Ureter (tissue), 1 donor: ENCODE measurements at regions not wholly inside any gene's neighbourhood (a gene's known extent, or its start where the extent isn't known, plus 50 kb on each side); places are given as distances from the start of the nearest gene placed in this dataset.

ENCODE experiments used
- DNase-seq: peaks from one replicate; pipeline ENCODE4 v3.0.0-alpha.2; 2020; ENCODE audit warnings: low spot score
- donor health status: DM: yes; HTN: yes; CAD: no.

DNA sequence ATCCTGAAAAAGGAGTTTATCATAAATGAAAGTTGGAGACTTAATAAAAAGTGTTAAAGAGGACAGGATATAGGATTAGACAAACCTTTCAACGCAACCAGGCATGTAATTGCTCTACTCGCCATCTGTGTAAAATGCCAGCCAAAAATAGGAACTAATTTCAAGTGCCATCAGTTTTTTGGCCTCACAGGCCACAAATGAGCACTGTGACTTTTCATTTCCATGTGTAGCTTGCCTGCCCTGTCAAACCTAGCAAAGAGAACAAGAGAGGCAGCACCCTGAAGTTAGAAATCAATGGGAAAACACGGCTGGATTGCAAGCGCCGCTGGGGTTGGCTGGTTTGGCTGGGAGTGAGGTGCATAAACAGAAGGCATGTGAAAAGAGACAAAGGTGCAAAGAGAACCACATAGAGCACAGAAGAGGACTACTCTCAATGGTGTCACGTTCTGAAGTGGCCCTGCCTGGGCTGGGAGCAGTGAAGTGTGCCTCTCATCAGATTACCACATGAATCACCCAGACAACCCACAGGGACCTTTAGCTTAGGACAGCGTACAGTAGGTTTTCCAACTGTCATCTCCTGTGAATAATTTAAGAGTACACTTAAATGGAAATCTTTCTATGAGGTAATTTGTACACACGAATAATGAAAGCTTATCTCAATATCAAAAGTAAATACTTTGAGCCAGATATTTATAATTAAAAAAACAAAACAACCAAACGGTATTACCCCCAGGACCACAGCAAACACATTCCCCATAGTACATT is 78.0 kb upstream of the NHSL1 start:
- DNase-seq = no peak

DNA sequence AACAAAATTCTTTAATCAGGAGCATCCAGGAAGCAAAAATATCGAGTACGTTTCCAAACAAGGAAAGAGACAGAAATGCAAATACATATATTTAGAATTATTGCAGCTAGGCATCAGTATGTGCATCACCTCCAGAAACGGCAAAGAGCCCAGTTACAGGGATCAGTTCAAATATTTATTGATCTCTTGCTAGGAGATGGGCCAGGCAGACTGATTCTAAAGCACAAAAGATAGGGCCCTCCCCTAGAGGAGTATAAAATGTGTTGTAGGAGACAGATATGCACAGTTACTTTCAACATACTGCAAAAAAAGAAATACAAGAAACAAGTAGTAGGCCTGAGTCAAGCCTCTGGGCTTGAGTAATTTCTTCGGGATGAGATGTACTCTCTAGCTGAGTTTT is 80.7 kb upstream of the NHSL1 start:
- no peak for DNase-seq

DNA sequence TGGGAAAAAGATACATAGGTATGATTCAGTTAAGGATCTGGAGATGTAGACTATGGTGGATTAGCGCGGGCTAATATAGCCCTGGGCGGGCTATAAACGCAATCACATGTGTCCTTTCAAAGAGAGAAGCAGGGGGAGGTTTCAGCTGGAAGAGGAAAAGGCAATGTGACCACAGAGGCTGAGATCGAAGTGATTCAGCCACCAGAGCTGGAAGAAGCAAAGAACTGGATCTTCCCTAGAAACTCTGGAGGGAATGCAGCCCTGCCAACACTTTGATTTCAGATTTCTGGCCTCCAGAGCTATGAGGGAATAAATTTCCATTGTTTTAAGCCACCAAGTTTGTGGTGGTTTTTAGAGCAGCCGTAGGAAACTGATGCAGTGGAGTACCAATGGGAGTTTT is 81.5 kb upstream of the NHSL1 start:
- DNase-seq = no peak

DNA sequence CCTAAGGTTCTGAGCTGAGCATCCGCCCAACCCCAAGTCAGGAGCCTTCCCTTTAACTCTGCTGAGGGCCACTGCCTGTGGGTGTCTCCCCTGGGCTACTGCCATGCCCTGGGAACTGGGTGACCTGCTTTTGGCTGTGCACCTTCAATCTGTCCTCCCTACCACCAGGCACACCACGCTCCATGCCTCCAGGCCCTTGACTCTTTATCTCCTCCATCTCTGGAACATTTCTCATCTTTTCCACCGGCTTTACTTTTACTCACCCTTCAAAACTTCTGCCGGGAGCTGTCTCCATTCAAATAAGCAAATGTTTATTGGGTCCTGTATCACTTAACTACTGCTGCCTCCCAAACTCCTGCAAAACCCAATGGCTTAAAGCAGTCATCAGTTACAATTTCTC is 83.3 kb upstream of the NHSL1 start:
- no peak for DNase-seq

DNA sequence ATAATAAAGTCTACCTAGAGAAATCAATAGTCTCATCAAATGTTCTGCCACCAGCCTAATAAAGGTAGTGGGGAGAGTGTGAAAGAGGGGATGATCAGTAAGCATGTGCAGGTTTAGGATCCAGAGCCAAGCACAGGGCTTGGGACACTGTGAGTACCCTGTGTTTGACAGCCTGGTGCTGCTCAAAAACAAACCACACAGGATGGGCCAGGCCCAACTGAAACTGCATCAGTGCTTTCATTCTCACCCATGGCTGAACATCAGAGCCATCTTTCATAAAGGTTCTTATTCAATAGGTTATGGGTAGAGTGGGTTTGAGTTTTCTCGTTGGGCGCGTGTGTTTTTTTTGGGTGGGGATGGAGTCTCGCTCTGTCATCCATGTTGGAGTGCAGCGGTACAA is 87.3 kb upstream of the NHSL1 start:
- no peak for DNase-seq

DNA sequence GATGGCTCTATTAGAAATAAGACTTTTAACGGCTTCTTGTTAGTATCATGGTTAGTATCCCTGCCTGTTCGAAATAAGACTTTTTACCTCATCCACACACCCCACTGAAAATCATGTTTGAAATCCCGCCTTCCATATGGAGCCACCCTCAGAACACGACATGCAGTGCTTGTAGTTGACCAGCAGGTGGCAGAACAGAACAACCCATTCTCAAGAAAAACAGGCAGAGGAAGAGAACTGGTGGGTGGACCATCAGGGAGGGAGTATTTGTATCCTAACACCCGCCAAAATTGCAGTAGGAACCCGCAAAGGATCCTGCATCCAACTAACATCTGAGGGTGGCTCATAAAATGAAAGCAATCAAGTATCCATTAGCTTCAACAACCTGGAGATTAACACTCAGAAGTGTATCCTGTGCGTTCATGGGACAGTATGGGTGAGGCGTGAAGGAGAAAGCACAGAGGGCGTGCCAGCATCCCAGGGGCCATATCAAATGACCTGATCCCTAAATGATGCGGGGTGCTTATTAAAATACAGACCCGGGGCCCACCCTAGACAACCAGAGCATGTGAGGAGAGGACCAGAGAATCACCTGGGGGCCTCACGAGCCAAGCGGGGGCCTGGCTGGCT is 89.6 kb upstream of the NHSL1 start:
- DNase-seq = peak; percentile 54

DNA sequence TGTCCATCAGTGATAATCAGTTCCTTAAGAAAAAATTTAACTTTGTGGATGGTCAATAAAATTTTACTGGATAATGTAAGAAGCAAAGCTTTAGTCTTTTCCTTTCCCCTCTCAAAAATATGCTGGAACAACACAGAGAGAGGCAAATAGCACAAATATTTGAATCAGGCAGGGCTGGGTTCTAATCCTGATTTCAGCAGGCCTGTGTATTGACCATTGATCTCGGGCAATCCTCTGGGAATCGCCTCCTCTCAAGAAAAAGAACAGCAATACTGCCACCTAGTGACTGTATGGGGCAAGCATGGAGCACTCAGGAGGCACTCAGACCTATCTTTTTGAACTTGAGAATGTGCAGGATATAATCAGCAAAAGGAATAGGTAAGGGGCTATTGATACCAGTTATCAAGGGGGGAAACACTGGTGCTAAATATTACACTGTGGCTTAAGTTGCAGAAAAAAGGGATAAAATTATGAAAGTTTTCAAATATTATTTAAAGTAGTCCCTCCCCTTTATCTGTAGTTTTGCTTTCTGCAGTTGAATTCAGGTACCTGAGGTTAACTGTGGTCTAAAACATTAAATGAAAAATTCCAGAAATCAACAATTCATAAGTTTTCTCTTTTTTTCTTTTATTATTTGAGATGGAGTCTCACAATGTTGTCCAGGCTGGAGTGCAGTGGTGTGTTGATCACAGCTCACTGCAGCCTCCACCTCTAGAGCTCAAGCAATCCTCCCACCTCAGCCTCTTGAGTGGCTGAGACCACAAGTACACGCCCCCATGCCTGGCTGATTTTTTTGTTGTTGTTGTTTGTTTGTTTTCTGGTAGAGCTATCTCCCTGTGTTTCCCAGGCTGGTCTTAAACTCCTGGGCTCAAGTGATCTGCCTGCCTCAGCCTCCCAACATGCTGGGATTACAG is 91.8 kb upstream of the NHSL1 start:
- peak; percentile 61 for DNase-seq

DNA sequence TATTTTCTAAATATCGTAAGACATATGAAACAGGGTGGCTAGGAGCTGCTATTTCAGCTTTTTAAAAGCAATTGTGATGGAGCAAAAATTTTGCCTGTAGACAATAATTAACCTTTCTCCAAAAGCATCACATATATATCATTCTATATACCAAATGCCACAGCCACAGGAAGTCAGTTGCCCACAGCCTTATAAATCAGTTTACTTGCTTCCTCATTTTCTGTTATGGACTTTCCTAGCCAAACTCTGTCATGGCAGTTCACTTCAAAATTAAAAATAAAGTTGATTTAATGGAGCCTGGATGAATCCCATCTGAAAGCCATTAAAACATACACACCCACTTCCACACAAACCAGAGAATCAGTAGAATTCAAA is 93.4 kb upstream of the NHSL1 start:
- no peak for DNase-seq

DNA sequence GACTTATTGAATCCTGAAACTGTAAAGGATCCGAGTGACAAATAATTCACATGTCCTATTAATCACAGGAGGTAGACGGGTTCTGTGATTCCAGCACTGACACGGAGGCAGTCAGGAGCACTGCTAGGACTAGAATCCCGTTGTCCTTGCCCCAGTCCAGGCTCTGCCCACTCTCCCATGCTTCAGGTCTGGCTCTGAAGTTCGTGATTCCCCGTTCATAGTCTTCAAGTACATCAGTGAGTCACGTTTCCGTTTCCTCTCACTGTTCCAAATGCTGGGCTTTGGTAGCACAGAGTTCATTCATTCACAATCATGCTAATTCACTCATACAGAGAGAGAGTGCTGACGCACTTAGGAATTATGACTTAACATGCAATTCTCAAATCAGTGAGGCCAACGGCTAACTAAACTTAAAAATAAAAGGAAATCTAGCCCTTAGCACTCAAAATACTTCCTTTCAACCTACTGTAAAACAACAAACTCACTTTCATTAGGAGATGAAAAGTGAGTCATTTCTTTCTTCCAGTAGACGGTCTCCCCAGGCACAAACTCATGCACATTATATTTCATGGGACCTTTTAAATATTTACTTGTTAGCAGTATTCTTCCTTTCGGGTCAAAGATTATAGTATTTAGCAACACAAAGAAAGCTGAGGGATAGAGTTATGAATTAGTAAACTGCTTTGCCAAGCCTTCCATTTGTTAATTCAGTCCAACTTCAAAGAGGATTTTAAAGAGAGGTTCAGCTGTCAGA is 94.0 kb upstream of the NHSL1 start:
- peak; percentile 59 for DNase-seq

DNA sequence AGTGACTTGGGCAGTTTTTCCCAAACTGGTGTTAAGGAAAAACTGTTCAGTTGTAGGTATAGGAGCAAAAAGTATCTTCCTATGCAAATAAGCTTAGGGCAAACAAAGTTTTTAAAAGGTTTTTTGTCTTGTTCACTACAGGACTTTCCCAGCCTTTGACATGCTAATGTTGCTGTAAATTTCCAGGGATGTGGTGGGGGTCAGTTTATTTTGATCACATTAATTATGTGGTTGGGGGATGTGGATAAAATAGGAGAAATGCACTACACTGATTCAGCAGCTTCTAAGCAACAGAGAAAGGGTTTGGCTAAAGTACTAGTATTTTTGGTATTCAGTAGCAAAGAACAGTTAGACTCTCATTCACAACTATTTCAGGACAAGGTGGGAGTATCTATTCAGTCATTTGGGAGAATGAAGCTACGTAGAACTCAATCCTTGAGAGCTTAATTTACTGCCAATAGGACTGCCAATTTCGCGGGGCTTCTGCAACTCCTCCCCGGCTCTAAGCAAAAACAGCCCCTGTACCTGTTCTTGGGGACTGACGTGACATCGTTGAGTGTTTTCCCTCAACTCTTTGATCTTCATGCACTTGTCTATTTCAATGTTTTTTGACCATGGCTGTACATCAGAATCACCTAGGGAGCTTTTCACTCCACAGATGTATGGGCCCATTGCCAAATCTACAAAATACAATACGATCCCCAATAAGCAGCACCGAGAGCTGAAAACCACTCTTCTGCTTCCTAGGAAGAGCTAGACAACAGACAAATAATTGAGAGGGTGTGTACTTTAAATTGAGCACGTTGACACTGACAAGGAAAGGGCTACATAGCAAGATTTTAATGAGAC is 94.8 kb upstream of the NHSL1 start:
- no peak for DNase-seq

DNA sequence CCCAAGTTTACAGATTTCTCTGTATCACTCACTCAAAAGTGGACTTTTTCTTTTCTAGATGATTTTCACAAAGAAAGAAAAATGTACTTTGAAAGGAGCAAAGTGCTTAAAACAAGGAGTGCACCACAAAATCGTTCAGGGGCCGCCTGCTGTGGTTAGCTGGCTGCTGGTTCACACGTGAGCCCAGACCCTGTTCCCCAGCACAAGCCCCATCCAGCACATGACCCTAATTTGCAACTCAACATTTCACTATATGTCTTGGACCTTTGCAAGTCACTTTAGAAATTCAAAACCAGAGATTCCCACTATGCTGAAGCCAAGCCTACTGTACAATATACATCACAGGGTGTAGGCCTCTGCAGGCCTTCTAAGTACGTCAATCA is 95.5 kb upstream of the NHSL1 start:
- no peak for DNase-seq

DNA sequence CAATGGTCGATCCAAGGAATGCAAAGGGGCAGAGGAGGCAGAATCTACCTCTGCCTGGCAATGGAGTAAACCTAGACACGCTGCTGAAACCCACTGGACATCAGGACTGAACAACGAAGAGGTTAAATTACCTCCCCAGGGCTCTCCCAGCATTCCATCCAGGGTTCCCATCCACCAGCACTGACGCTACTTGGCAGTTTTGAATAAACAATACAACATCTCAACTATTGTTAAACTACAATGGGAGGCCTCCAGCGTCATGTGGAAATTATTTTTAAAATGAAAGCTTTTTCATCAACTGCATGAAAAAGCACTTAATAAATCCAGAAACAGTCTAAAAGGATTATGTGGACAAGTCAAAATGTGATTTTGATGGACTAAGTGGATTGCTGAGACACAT is 96.8 kb upstream of the NHSL1 start:
- DNase-seq = no peak

DNA sequence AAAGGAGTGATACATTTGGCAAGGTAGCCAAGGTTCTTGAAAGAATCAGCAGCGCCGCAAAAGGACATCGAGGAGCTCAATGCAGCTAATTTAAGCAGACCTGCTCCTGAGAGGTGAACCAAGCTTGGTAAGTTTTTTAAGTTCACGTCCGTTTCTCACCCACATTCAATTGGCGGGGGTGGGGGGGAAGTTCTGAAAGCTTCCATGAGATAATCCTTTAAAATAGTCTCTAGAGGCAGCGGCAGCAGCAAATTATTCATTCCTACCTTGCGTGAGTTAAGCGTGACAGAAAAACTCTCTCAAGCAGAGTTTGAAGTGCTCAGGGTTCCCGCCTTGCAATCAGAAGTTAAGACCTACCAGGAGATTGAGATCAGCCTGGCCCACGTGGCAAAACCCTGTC is 97.3 kb upstream of the NHSL1 start:
- no peak for DNase-seq

DNA sequence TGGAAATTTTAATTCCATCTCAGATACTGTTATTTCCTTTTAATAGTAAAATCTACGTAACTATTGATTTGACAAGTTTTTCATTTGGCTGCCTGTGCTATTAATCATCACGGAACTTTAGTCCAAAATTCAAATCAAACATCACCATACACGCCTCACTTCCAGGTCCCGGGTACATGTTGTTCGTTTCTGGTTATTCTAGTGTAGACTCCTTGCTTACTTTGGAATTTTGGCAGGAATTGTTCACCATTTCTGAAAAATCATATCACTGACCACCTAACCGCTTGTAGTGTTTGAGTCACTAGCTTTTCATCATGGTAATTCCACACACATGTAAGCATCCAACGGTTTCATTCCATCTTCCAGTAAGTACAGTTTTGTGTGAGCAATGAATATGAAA is 98.0 kb upstream of the NHSL1 start:
- DNase-seq = no peak

DNA sequence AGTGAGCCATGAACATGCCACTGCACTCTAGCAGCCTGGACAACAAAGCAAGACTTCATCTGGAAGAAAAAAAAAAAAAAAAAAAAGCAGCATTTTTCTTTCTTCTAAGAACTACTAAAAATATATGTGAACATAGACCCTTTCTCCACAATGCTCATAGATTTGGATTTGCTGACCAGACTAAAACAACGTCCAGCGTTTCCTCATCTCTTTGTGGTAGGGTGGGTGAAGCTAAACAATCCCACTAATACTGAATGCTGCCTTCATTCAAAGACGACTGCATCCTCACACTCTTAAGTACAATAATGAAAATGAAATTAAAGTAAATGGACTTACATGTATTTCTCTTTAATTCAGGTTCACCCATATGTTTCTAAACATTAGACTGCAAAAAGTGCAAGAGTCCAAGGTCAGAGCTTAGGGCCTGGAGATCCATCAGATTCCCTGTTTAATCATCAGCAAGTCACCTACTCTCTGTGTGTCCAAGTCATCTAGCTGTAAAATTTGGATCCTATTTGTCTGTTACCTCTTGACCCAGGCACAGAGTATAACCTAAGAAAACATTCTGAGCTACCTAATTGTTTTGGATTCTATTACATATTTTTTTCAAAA is 99.4 kb upstream of the NHSL1 start:
- DNase-seq = no peak

DNA sequence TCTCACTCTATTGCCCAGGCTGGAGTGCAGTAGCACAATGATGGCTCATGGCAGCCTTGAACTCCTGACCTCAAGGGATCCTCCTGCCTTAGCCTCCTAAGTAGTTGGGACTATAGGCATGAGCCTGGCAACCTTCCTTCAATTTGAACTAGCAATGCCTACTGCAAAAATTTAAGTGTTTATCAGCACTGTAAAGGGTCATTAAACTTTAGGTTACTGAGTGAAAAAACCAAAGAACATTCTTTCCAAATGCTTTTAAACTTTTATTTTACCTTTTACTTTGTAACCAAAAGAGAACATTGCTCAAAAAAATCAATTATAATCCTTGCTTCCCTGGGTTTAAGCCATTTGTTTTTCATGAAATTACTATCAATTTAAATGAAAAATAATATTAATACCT is 101.0 kb upstream of the NHSL1 start:
- no peak for DNase-seq

DNA sequence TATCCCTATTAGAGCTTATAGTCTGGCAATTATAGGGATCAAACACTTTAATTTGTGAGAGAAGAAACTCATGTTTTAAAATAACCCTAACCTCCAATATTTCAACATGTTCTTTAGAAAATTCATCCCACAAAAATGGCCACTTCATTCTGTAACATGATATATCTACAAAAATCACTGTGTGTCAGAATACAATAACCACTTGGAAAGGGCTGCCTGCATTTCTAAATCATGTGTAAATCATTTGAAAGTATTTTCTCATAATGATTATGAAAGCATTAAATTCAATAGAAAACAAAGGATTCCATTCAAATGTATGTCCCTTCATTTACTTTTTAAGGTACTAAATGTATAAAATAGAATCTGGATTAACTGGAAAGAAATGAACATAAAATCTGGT is 101.4 kb upstream of the NHSL1 start:
- DNase-seq = no peak

DNA sequence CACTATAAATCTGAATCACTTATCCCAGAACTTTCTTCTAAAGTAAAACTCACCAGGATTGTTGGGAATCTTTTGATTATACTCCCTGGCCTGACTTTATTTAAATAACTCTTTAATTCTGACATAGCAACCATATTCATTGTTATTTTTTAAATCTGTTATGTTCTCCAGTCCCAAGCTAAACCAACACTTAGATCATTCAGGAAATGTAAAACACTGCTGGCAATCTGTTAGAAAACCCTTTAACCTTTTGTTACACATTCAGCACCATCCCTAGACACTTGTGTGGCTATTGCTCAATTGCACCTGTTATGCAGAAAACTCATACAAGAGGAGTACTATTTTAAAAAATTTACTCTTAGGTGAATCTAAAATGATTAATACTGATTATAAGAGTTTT is 101.8 kb upstream of the NHSL1 start:
- no peak for DNase-seq

DNA sequence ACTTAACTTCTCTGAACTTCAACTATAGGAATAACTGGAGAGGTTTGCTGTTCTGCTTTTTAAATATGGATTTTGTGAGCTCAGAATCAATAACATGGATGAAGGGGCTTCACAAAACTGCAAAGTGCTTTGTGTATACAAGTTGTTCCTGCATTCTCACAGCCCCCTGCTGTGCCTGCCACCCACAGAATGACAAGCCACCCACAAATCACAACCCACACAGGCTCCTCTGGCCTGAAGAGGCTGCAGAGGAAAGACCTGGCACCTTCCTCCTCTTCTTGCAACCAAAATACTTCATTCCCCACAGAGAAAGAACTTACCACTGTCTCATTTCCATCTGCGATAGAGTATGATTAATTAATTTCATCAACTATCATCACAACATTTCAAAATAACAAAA is 106.7 kb upstream of the NHSL1 start:
- no peak for DNase-seq

DNA sequence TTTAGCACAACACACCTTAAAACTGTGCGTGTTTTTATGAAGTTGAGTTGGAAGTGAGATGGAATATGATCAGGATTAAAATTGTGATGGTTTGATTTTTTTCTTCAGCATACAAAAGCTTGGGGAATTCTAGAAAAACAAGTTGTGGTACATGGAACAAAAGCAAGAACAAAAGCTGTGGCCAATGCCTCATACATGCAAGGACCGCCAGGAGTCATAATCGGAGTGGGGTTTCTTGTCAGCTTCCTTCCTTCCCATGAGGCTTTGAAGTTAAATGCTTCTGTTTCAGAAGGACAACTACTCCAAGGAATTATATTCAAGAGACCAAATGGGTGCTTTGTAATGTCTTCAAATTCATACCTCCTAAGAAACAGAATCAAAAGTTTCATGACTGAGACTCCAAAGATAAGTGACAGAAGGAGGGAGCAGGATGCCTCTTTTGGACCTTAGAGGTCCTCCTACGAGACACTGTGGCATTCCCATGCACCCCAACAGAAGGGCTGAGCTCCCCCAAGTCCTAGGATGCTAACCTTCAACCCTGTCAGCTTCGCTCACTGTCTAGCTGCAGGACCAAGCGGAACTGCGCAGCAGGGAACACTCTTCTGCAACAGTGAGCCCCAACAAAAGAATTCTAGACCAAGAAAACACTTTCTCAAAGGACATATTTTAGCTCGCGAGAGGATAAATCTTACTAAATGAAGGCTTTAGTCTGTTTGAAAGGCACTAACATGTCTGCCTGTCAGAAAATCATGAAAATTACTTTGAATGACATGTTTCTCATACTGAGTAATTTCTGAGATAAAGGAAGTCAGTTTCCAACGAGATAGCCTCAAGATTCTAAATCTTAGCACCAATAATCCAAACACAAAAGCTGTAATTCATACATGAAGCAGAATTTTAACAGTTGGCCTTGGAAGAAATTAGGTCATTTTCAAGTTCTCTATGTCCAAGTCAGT is 108.5 kb upstream of the NHSL1 start:
- no peak for DNase-seq
